Heart left ventricle (tissue), 16 donors: ENCODE measurements at regions not wholly inside any gene's neighbourhood (a gene's known extent, or its start where the extent isn't known, plus 50 kb on each side); places are given as distances from the start of the nearest gene placed in this dataset.
A peak's percentile ranks its signal among the peaks of the same experiment; 100 is the strongest.

Source experiments
- ATAC-seq, 4 donors: fragments of 200-7000 bp; cut with Tn5 transposase; one replicate each; pipeline ENCODE4 v1.9.1; 2020 to 2022; ENCODE audit warnings: moderate library complexity in 4 of 4, mild to moderate bottlenecking in 3 of 4, moderate number of reproducible peaks in 1 of 4
- DNase-seq, 5 donors: peaks; one replicate each; pipeline ENCODE4 v3.0.0-alpha.2; 2020
- H3K27ac ChIP-seq, 12 donors: fragments of 200-600 bp; sonication (generic) in 4 of 12; one replicate each; pipeline versions ENCODE4 v1.5.0 to v1.8.0; 2016 to 2022; ENCODE audit warnings: mild to moderate bottlenecking in 2 of 12
- H3K27me3 ChIP-seq, 9 donors: fragments of 200-600 bp; sonication (generic) in 2 of 9; one replicate each; pipeline versions ENCODE4 v1.5.1 to v1.8.0; 2016 to 2022; ENCODE audit warnings: mild to moderate bottlenecking in 3 of 9
- H3K36me3 ChIP-seq, 9 donors: fragments of 200-600 bp; sonication (generic) in 2 of 9; one replicate each; pipeline versions ENCODE4 v1.5.0 to v1.8.0; 2018 to 2022; ENCODE audit warnings: mild to moderate bottlenecking in 2 of 9
- H3K4me1 ChIP-seq, 12 donors: fragments of 200-600 bp; sonication (generic) in 4 of 12; one replicate each; pipeline versions ENCODE4 v1.5.0 to v1.8.0; 2016 to 2022; ENCODE audit warnings: mild to moderate bottlenecking in 3 of 12
- H3K4me3 ChIP-seq, 12 donors: fragments of 200-600 bp; sonication (generic) in 4 of 12; one replicate each; pipeline versions ENCODE4 v1.5.0 to v1.8.0; 2017 to 2022; ENCODE audit warnings: mild to moderate bottlenecking in 9 of 12, moderate library complexity in 4 of 12
- H3K9me3 ChIP-seq, 12 donors: fragments of 200-600 bp; sonication (generic) in 4 of 12; one replicate each; pipeline versions ENCODE4 v1.5.0 to v1.8.0; 2016 to 2022; ENCODE audit warnings: mild to moderate bottlenecking in 1 of 12
- POLR2A ChIP-seq, 2 donors: fragments of 450-650 bp; IDR thresholded peaks; one replicate each; pipeline ENCODE4 v1.6.1; 2017; ENCODE audit warnings: antibody characterized with exemption in 2 of 2, mild to moderate bottlenecking in 2 of 2, moderate library complexity in 2 of 2
- WGBS, 4 donors: extraction: QIAGEN DNeasy Blood & Tissue Kit in 2 of 4; methylation state at CpG; one replicate each; pipeline versions ENCODE4 v1.1.5 to v1.1.7; 2013 to 2018; 5-methylcytosine and 5-hydroxymethylcytosine counted together
- intact Hi-C, 10 donors: fragments of 100-400 bp; cut with DNase I; formaldehyde crosslinking; loops; one replicate each; pipeline versions ENCODE4 v1.11.1 to v1.14.2; 2022
- TF ChIP-seq, protein P1 (sequence below), 12 donors: fragments of 200-600 bp; sonication (generic) in 4 of 12; IDR thresholded peaks; one replicate each; pipeline versions ENCODE4 v1.5.0 to v1.8.0; 2018 to 2022; ENCODE audit warnings: antibody characterized with exemption in 12 of 12, mild to moderate bottlenecking in 5 of 12
- donor health status: ischemic (EF 13 %, LVEDD 7.1; RV severe dilation, severe dysfunction).
- donor health status: healthy with polysubstance abuse.
- donor health status: DM: no; HTN: yes; CAD: no.
- donor health status: DM: no; HTN: no; CAD: no.
- donor health status: ischemic (EF 25% LVEDD 6.9; RV normal size, moderate dysfunction).
- donor health status: ischemic (EF 25% LVEDD 5.7; RV mildly dilated, moderate dysfunction).
- donor health status: healthy.
- donor health status: DM: yes; HTN: yes; CAD: no.
- donor health status: ischemic (EF 35%, LVEDD 5.7; RV mildly dilated, moderate dysfunction).
- donor health status: nonischemic (EF 11% LVEDD 7.7; RV severe dilation, severe dysfunction).
- donor health status: DM: yes; HTN: yes; CAD: no.
- donor health status: PGD.
- donor health status: ischemic (EF 29% LVEDD 5.4; RV normal size, mild dysfunction).
- donor health status: nonischemic (EF 23%, LVEDD 6.1; RV moderate dilation, normal function).

DNA sequence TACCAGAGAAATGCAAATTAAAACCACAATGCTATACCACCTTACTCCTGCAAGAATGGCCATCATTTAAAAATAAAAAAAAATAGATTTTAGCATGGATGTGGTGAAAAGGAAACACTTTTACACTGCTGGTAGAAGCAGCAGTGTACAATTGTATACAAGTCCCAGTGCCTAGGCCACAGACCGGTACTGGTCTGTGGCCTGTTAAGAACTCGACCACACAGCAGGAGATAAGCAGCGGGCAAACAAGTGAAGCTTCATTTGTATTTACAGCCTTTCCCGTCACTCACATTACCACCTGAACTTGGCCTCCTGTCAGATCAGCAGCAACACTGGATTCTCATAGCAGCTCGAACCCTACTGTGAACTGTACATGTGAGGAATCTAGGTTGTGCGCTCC, 60.7 kb upstream of the DSC1 start:
- intact Hi-C loops, result loop anchor here in 2 of 10 donors (10.0 kb wide), 2 partner anchors 59 to 119 kb away; partner anchors contain the start of genes DSC1 (in 1 of the 2) and DSC2 (in 1 of the 2)

DNA sequence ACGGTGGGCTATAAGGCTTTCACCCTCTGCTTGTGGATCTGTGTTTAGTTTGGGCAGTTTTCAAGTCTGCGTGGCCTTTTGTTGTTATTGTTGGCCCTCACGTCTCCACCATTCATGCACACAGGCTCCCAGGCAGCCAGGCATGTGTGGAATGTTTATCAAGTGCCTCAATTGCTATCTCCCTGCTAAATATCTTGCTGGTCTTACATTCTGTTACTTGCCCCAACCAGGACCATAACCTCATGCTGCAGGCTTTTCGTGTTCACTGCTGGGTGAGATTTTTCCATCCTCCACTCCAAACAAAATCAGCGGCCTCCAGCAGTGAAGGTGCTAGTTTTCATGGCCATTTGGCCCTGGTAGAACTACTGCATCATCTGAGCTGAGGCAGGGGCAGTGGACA, 63.0 kb upstream of the DSC1 start:
- DNase-seq (peak in 4 of 5 donors; percentile 55 to 84 (median 60)), ATAC-seq (peak; percentile 90 to 96 (median 94))
- peak overlapping the region; percentile 69 to 98 (median 84) for H3K27ac ChIP-seq

More for the DNA sequence above, 60.7 kb upstream of the DSC1 start:
- H3K36me3 ChIP-seq, result no peaks in the 10 kb centered on the region
- peaks cover 0 to 36% (median 3%) of the 10 kb centered on the region in 12 donors for H3K9me3 ChIP-seq
- WGBS, 4 donors, result 56 to 64% (median 61%) methylated on average over 6 of the region's 6 CpGs
- peak overlapping the region in 2 of 12 donors; percentile 10 to 29 for H3K4me3 ChIP-seq
- H3K27me3 ChIP-seq, result no peaks in the 10 kb centered on the region
- ATAC-seq, result peak in 1 of 4 donors; percentile 30
- H3K4me1 ChIP-seq, result peaks cover 0 to 21% (median 3%) of the 10 kb centered on the region in 12 donors
- no peak for TF ChIP-seq POLR2A (IDR thresholded peaks at IDR 0.05)
- TF ChIP-seq, protein P1, sequence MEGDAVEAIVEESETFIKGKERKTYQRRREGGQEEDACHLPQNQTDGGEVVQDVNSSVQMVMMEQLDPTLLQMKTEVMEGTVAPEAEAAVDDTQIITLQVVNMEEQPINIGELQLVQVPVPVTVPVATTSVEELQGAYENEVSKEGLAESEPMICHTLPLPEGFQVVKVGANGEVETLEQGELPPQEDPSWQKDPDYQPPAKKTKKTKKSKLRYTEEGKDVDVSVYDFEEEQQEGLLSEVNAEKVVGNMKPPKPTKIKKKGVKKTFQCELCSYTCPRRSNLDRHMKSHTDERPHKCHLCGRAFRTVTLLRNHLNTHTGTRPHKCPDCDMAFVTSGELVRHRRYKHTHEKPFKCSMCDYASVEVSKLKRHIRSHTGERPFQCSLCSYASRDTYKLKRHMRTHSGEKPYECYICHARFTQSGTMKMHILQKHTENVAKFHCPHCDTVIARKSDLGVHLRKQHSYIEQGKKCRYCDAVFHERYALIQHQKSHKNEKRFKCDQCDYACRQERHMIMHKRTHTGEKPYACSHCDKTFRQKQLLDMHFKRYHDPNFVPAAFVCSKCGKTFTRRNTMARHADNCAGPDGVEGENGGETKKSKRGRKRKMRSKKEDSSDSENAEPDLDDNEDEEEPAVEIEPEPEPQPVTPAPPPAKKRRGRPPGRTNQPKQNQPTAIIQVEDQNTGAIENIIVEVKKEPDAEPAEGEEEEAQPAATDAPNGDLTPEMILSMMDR (IDR thresholded peaks at IDR 0.05), result no peak
- no peak for DNase-seq
- H3K27ac ChIP-seq, result peak overlapping the region in 10 of 12 donors; percentile 0 to 90 (median 80)

DNA sequence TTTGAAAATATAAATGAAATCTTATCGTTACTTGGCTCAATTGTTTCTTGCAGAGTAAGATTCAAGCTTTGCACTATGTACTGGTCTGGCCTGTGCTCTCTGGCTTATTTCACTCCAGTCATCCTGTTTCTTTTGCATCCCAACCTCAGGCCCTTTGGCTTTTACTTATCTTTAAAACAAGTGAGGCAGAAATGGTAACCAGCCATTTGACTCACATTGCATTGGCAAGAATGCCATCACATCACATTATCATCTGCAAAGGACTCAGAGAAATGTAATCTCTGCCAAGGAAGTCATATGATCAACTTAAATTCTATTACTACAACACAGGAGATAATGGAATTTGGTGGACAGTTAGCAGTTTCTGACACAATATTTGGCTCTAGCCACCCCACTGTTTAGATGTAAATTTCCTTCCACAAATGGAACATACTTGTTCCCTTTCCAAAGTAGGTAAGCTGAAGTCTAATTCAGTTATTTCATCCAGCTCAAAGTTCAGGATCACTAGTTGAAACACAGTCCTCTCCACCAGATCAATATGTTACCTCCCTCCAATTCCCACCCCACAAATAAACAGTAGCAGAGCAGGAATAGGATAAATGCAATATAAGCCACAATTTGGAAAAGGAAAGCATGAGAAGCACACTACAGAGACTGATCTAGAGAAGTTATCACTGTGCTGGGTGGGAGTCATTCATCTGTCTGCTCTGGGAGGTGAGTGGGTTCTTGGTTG, 65.0 kb upstream of the DSC1 start:
- peak overlapping the region in 5 of 12 donors; percentile 4 to 33 (median 8) for H3K4me3 ChIP-seq
- peaks cover 0 to 3% (median 0%) of the 10 kb centered on the region in 12 donors for H3K9me3 ChIP-seq
- H3K27ac ChIP-seq, result peak overlapping the region in 11 of 12 donors; percentile 37 to 98 (median 77)
- peaks cover 0 to 21% (median 3%) of the 10 kb centered on the region in 12 donors for H3K4me1 ChIP-seq
- WGBS, 4 donors, result 21 to 72% (median 62%) methylated on average over 1 of the region's 1 CpG
- TF ChIP-seq POLR2A (IDR thresholded peaks at IDR 0.05), result no peak
- TF ChIP-seq, protein P1 (IDR thresholded peaks at IDR 0.05), result no peak
- ATAC-seq (peak in 2 of 4 donors; percentile 12 to 66), DNase-seq (no peak)
- intact Hi-C loops, result loop anchor here in 2 of 10 donors (10.0 kb wide), 2 partner anchors 63 to 123 kb away; partner anchors contain the start of genes DSC1 (in 1 of the 2) and DSC2 (in 1 of the 2)
- H3K36me3 ChIP-seq, result no peaks in the 10 kb centered on the region
- no peaks in the 10 kb centered on the region for H3K27me3 ChIP-seq

More for the DNA sequence above, 63.0 kb upstream of the DSC1 start:
- Histone ChIP-seq H3K4me3 (peak overlapping the region in 1 of 12 donors; percentile 4), H3K36me3 (no peaks in the 10 kb centered on the region), H3K4me1 (peaks cover 0 to 21% (median 3%) of the 10 kb centered on the region in 12 donors), H3K9me3 (peaks cover 0 to 20% (median 0%) of the 10 kb centered on the region in 12 donors), H3K27me3 (no peaks in the 10 kb centered on the region)
- intact Hi-C loops, result loop anchor here in 2 of 10 donors (10.0 kb wide), 2 partner anchors 61 to 121 kb away; partner anchors contain the start of genes DSC1 (in 1 of the 2) and DSC2 (in 1 of the 2)
- 13 to 25% (median 20%) methylated on average over 5 of the region's 5 CpGs for WGBS, 4 donors
- no peak for TF ChIP-seq POLR2A (IDR thresholded peaks at IDR 0.05)
- TF ChIP-seq, protein P1 (IDR thresholded peaks at IDR 0.05), result no peak

DNA sequence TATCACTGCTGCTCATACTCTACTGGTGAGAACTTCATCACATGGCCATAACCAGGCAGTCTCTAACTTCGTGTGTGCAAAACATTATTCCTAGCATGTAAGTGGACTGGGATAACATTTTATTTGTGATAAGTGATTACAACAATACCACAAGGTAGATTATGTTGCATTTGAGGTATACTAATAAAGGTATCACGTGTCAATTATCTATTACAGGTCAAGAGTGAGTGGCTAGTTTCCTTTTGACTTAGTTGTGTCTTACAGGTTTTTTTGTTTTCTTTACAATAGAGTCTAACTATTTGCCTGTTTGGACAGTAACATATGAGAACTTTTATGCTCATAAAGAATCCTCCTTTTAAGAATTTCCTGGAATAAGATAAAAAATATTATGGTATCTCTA, 67.2 kb upstream of the DSC1 start:
- H3K4me1 ChIP-seq, result peaks cover 0 to 30% (median 3%) of the 10 kb centered on the region in 12 donors
- no peaks in the 10 kb centered on the region for H3K36me3 ChIP-seq
- no peaks in the 10 kb centered on the region for H3K9me3 ChIP-seq
- intact Hi-C loops, result loop anchor here in 2 of 10 donors (10.0 kb wide), 2 partner anchors 65 to 125 kb away; partner anchors contain the start of genes DSC1 (in 1 of the 2) and DSC2 (in 1 of the 2)
- H3K27me3 ChIP-seq, result no peaks in the 10 kb centered on the region
- no peak for DNase-seq
- no peak overlapping the region for H3K4me3 ChIP-seq
- ATAC-seq, result no peak
- H3K27ac ChIP-seq, result no peak overlapping the region
- WGBS, 4 donors, result 51 to 67% (median 57%) methylated on average over 2 of the region's 2 CpGs
- TF ChIP-seq, protein P1 (IDR thresholded peaks at IDR 0.05), result no peak
- TF ChIP-seq POLR2A (IDR thresholded peaks at IDR 0.05), result no peak
